ENCODE measurements at regions not wholly inside any gene's neighbourhood (a gene's known extent, or its start where the extent isn't known, plus 50 kb on each side); places are given as distances from the start of the nearest gene placed in this dataset.
A peak's percentile ranks its signal among the peaks of the same experiment; 100 is the strongest.

DNA sequence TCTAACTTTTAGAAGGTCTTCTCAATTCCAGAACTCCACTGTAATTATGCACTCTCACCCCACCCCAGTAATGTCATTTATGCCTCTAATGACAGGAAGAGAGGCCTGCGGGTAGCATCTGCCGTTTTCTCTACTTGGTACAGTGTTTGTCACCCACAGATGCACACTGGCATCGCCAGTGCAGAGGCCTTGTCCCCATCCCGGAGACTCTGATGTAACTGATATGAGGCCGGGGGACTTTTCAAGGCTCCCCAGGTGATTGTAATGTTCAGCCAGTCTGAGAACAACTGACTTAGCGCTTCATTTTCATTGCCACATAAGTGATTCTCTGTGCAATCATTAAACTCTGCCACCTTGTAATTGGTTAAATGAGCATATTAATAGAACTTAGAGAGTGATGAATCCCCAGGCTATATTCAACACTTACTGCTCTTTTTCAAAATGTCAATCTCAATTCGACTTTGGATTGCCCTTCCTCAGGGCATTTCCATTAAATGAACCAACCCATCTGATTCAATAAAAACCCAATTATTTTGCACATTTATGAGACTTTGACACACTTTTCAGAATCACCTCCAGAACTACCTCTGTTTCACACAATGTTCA is 113.2 kb downstream of the HERPUD2 start:
- no peak for DNase-seq (ENCODE audit: low spot score)

DNA sequence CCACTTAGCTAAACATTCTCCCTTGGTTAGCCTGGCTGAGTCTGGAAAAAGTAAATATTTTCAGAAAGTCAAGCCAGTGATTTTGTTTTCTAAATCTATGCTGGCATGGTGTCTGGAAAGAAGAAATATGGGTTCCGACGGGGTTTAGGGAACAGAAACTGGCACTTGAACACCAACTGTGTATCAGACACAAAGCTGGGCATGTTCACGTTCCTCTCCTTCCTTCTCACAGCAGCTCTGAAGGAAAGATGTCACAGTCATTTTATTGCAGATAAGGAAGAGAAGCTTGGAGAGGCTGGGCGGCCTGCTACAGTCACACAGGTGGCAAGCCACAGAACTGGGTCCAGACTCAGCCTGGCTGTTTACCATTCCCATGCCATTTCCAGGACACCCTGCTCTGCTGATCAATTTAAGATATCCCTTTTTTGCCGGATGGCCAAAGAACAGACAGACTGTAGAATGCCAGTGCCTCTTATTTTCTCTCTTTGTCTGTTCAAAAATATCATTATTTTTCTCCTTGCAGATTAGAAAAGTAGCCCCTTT is 118.8 kb downstream of the HERPUD2 start:
- no peak for DNase-seq (ENCODE audit: low spot score)

DNA sequence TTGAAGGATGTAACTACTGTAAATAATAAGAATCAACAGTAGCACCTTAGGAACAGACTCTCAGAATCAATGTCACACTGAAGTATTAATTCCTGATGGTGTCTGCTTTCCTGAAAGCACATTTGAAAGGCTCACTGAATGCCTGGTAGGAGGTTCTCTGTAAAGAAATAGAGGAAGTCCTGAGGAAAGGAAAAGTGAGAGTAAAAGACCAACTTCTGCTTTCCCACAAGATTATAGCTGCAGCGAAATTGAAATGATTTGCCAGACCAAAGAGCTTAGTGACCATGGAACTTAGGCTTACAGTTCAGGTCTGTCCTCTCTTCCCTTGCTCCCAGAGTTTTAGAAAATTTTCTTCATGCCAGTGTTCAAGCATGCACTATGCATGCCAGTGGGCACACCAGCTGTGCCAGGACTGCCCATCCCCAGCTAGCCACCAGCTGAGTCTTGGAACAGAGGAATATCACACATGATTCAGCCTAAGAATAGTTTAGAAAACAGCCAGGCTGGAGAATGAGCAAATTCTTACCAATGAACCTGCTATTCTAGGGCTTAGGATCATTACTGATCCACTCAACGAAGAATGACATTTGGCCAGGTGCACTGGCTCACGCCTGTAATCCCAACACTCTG is 123.2 kb downstream of the HERPUD2 start:
- DNase-seq (ENCODE audit: low spot score), result no peak

DNA sequence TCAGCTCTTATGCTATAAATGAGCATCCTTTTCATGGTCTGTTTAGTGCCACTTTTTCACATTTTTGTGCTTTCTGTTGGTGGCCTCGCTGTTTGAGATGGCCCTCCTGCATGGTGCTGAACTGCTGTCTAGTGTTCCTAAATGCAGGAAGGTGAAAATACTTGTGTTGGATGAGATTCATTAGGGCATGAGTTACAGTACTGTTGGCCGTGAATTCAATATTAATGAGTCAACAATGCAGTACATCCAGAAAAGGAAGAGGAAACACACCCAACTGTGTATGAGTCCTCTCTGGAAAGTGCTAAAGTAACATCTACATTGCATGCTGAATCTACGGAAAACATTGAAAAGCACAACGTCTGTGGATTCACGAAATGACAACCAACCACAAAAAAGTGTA is 124.0 kb downstream of the HERPUD2 start:
- no peak for DNase-seq (ENCODE audit: low spot score)

DNA sequence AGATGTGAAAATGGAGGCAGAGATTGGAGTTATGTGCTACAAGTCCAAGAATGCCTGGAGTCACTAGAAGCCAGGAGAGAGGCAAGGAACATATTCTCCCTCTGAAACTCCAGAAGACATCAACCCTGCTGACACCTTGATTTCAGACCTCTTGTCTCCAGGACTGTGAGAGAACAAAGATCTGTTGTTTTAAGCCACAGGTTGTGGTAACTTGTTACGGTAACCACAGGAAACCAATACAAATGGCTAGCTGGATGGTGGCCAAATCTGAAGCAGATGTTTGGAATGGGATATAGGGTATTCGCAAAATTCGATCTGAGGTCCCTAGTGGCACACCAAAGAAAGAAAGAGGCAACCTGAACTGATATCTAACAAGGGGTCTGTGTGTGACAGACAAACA is 129.0 kb downstream of the HERPUD2 start:
- no peak for DNase-seq (ENCODE audit: low spot score)

DNA sequence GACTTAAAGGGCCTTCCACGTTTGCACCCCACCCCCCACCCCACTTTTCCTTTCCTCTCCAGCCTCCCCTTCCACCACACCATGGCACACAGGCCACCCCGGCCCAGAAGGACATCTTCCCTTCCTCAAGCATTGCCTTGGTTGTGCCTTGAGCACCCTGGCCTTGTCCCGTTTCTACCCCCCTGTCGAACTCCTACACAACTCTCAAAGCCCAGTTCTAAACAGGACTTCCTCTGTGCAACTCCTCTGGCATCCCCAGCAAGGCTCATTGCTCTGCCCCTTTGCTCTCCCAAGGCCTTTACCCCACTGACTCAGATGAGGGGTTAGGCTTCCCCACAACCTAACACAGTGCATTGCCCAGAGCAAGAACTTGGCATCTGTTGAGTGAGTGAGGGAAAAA is 136.1 kb downstream of the HERPUD2 start:
- DNase-seq (ENCODE audit: low spot score), result no peak

DNA sequence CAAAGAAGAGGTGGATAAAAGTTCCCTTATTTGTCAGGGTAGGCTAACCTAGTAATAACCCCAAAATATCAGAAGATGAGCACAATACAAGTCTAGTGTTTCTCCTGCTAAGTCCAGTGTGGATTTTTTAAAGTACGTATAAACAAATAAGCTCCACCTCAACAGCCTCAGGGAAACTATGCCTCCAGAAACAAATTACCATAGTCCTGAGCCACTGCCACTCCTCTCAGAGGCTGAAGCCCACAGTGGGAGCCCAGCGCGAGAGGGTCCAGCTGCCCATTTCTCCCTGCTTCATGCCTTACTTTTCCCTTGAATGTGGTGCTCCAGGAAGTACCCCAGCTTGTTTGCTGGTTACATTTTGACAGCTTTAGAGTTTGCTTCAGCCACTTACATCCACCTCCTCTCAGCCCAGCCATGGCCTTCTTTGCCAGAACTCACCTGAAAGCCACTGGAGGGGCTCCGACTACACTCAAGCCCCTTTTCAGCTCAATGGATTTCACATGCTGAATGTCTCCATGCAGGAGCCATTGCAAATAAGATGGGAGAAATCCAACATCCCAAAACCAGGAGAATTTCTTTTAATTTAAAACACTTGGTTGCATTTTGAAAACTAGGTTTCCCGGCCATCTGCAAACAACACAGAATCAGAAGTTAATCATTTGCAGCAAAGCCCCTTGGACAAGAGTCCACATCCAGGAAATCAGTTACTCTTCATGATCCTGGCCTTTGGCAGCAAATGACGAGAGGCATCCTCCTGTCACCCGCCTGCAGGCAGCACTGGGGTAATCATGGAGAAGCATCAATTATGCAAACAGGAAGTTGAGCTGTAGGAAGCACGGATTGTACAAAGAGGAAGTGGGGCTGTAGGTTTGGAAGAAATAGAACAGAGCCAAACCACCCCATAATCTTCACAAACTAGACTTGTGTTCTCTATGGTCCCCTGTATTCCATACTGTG is 138.1 kb downstream of the HERPUD2 start:
- DNase-seq (ENCODE audit: low spot score), result no peak

DNA sequence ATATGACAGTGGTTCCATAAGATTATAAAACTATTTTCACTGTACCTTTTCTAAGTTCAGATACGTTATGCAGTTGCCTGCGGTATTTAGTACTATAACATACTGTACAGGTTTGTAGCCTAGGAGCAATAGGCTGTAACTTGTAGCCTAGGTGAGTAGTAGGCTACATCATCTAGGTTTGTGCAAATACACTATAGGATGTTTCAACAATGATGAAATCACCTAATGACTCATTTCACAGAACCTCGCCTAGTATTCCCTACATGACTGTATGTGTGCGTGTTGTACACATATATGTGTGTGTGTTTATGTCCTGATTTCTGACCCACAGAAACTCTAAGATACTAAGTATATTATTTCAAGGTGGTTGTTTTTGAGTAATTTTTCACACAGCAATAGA is 139.0 kb downstream of the HERPUD2 start:
- DNase-seq (ENCODE audit: low spot score), result no peak

DNA sequence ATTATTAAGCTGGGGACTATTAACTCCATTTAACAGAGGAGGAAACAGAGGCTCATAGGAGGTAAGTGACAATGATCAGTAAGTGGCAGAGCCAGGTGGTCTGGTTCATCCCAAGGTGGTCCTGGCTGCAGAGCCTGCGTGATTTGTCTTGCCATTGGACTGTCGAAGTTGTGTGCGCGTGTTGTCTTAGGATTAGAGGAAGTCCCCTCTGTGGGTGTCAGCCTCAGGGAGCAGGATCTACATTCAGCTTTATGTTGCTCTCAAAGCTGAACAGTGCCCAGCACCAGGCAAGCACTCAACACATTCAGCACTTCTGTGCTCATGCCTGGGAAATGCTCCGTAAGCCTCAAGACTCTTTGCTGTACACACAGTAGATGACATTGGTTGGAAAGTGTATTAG is 139.5 kb downstream of the HERPUD2 start:
- no peak for DNase-seq (ENCODE audit: low spot score)

DNA sequence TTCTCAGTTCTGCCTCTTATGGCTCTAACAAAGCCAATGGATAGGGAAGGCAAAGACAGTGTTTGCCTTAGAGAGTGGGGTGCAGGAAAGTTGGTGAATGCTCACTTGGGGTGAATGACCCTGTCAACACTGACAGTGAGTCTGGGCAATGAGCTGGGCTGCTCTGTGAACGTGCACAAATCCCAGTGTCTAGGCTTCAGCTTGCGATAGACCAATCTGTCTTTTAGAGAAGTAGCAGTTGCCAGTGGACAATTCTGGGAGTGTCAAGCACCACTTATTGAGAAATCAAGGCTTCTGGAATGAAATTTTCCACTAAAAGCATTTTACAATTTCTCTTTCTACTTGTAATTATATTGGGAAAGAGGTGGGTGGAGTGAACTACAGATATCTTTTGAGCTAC is 141.4 kb downstream of the HERPUD2 start:
- DNase-seq (ENCODE audit: low spot score), result no peak

DNA sequence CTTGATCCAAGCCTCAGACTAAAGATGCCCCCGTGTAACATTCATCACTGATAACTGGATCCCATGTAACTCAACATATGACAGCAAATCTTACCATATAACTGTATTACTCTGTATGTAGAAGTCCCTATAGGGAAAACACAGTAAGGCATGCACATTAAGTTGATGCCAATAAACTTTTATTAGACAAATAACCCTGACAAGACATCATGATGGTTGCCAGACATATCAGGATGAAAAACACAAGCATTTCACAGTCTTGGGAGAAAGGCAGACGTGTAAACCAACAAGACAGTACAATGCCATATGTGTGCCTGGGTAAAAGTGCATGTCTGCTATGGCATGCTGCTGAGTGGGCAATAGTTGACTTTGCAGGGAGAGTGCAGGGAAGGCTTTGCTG is 142.2 kb downstream of the HERPUD2 start:
- no peak for DNase-seq (ENCODE audit: low spot score)

DNA sequence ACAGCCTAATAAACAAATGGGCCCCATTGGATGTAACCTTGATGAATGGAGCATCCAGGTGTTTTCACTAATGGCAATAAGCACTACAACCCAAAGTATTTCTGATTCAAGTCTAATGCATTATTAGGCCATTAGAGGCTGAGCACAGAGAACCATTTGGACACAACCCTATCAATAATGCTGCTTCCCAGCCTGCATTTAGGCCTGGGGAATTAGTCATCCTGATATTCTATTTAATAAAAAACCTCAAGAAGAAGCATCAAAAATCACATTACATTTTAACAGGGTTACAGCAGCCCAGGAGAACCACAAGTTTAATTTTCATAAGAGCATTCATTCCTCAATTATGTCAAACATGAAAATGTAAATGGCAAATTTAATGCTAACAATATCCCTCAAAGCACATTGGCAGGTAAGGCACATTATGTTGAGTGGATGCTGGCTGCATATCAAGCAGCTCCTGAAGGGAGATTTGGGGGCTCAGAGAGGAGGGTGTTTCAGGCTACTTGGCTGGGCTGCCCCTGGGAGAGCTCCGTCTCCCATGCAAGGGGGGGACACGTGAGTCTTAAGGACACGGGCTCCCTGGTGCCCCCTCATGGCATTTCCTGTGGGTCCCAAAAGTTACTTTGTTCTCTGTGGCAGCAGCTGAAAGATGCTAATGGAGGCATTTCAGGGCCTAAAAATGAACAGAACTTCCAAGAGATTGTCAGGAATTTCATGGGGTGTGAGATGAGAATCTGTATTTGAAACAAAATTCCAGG is 143.4 kb downstream of the HERPUD2 start:
- DNase-seq (ENCODE audit: low spot score), result no peak

DNA sequence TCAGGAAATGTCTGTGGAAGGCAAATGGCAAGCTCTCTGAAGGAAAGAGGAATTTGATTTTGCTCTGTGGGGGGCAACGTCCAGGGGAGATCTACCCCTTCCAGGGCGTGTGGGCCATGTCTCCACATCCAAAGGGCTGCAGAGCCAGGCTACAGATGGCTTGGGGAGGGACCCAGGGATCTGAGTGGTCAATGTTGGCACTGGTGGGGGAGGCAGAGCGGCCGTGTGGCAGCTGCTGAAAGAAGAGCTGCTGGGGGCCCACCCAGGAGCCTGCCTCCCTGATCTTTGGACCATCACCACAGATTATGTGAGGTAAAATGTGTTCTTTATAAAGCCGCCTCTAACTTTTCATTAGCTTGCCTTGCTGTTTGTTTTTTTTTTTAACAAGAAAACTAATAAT is 144.1 kb downstream of the HERPUD2 start:
- DNase-seq (ENCODE audit: low spot score), result no peak

DNA sequence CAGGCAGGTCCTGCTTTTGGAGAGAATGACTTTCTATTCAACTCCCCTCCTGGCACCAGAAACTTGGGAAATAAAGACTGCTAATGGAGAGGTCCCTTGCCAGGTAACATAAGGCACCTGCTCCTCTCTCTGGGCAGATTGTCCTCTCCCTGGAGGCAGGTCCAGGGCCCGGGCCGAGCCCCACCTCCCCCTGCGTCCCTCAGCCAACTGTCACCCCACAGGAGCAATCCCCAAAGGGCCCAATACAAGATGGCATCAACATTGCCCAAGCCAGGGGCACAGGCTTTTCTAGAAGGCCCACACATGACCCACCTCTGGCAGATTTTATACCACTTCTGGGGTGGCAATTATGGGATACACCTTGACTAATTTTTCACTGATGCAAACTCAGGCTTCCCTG is 145.2 kb downstream of the HERPUD2 start:
- DNase-seq (ENCODE audit: low spot score), result no peak

DNA sequence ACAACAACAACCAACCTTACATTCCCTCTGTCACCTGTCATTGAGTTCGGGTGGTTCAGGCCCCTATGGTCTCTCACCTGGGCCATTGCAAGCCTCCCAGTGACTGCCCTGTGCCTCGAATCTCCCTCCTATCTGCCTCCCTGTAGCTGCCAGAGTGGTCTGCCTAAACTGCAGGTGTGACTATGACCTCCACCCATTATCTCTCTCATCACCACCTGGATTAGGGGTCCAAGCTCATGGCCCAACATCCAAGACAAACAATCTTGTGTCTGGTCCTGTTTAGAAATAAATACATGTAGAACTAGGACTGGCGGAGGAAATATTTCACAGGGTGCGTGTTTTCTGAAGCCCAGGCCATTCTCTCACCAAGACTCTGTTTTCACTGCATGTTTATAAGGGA is 146.6 kb downstream of the HERPUD2 start:
- DNase-seq (ENCODE audit: low spot score), result no peak

DNA sequence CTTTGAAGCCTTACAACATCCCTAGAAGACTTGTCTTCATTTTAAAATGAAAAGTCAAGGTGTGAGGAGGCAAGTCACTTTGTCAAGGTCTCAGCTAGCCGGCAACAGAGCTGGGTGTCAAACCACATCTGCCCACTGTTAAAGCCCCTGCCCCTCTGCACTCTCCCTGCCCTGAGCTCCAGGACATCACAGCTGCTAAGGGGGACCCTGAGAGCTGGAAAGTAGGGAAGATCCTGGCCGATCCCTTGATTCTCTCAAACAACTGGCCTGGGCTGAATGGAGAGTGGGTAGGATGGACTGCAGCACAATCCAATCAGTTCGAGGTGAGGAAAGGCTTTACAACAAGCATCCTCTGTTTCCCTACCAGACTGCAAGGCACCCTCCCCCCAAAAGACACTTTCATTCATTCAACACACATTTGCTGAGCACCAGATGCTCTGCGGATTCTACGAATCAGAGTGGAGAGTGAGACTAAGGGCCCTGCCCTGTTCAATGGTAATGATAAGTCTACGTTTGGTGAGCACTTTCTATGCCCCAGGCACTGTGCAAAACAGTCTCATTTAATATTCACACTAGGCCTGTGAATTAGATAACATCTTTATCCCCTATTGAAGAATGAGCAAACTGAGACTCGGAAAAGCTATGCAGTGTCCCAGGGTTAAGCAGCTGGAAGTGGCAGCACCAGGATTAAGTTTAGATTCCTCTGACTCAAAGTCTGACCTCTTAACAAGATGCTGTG is 148.1 kb downstream of the HERPUD2 start:
- DNase-seq (ENCODE audit: low spot score), result no peak

DNA sequence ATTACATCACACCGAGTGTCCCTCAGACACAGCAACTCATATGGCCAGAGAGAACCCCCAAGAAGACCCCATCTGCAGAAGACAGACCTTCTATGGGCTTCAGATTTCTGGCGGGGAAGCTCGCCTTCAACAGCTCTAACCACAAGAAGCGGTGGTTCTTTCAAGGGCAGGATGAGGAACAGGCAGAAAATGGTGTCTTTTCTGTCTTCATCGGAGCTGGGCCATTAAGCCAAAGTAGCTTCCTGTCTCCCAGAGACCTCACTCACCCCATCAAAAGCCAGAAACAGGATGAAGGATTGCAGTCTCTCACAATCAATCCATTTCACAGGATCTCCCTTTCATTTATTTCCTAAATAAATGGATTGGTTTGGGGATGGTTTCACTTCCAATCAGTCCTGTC is 149.1 kb downstream of the HERPUD2 start:
- DNase-seq (ENCODE audit: low spot score), result no peak

DNA sequence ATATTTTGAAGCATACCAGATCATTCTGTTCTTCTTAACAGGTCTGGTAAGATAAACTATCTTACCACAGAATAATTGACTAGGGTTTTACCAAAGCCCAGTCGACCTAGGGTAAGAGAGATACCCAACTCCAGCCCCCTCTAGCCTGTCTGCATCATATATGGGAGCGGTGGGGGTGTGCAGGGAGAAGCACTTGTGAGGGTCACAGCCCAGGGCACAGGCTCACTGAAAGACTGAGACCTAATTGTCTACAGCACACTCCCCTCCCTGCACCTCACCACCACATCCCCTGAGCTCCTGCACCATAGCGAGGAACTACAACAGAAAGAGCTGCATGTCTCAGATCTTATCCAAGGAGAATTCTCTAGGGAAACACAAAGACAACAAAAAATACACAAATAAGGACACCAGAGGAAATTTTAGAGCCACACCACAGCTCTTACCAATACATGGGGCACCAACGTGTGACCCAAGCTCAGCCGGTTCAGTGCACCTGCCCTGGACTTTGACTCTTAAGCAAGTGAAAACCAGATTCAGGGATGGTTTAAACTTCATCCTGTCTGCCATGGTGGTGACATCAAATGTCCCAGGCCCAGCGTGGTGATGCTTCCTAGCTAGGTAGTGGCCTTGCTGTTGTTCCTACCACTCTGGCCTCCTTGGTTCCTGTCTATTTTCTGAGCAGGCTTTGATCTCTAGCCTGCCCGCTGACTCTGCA is 150.8 kb downstream of the HERPUD2 start:
- DNase-seq (ENCODE audit: low spot score), result no peak

DNA sequence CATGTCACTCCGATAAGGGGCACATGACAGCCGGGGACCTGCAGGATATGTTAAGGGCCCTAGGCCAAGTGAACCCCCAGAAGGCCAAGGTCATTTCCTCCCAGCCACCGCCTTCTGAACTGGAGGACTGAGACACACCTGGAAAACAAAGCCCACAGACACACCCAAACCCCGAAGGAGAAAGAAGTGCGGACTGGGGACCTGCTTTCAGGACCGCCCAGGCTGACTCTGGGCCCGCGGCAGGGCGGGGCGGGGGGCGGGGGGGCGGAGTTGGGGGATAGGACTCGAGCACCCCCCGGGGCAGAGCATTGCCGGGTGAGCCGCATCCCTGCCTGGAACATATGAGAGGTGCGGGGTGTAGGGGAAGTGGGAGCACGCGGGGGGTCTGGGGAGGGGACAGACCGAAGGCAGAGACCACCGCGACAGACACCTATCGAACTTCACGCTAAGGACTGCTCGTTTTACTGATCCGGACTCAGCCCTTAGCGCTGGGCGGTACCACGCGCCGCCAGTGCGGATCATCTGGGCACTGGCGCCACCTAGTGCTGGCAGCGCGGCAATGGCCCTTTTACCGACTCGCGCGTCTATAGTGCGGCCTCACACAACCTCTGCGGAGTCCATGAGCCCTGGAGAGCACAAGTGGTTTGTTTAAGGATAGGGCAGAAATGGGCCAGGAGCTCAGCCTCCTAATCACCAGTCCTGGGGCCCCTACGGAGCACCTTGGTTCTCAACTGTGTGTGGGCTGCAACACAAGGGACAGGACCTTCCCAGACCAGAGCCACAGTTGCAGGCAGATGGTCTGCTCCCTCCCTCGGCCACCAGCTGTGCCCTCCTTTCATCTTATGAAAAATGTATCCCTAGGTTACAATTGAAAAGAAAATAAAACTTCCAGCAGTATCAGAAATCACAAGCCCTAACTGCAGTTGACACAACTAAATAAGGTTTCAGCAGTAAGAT is 157.6 kb downstream of the HERPUD2 start:
- DNase-seq (ENCODE audit: low spot score), result peak; percentile 68

Data from ureter (tissue), 1 donor.